PC-9 (cell line): ENCODE measurements at regions not wholly inside any gene's neighbourhood (a gene's known extent, or its start where the extent isn't known, plus 50 kb on each side); places are given as distances from the start of the nearest gene placed in this dataset.

Experiments
- BruUV-seq: library from RNA; stranded (reverse); fragments of 400-500 nt; replicated peaks from 2 replicates; lab custom pipeline; 2021; lab: Mats Ljungman, UMichigan
- CTCF ChIA-PET: fragments of 300-600 bp; sonication (Branson Sonifier 250); formaldehyde crosslinking; loops from one replicate; lab custom pipeline; 2022; ENCODE audit warnings: antibody characterized with exemption; lab: Charles Lee
- POLR2A ChIA-PET: fragments of 300-600 bp; sonication (Branson Sonifier 250); formaldehyde crosslinking; loops from one replicate; lab custom pipeline; 2022; ENCODE audit warnings: antibody characterized with exemption; ENCODE audit not compliant: unreplicated experiment; lab: Charles Lee
- DNase-seq, 2 experiments: peaks; one replicate each; pipeline versions ENCODE4 v3.0.0 to v3.0.0-alpha.2; 2015 to 2022; ENCODE audit warnings: mixed read lengths in 1 of 2
- H2AFZ ChIP-seq: fragments of 200-600 bp; sonication (generic); 2 replicates; pipeline ENCODE4 v1.8.1; 2017; ENCODE audit warnings: antibody characterized with exemption
- H3F3A ChIP-seq: fragments of 200-600 bp; sonication (generic); 2 replicates; pipeline ENCODE4 v1.8.1; 2017; ENCODE audit warnings: antibody characterized with exemption, mild to moderate bottlenecking, low read depth; ENCODE audit not compliant: insufficient read depth
- H3K27ac ChIP-seq: fragments of 200-600 bp; sonication (generic); 2 replicates; pipeline ENCODE4 v1.6.1; 2016; ENCODE audit warnings: mixed run types
- H3K27me3 ChIP-seq: fragments of 200-600 bp; sonication (generic); 2 replicates; pipeline ENCODE4 v1.6.1; 2016; ENCODE audit warnings: low read depth, mixed run types; ENCODE audit not compliant: insufficient read depth
- H3K36me3 ChIP-seq: fragments of 200-600 bp; sonication (generic); 2 replicates; pipeline ENCODE4 v1.6.1; 2016; ENCODE audit warnings: low read depth, mixed run types
- H3K4me1 ChIP-seq: fragments of 200-600 bp; sonication (generic); replicated peaks from 2 replicates; pipeline ENCODE4 v1.6.1; 2016; ENCODE audit warnings: mixed run types; ENCODE audit not compliant: insufficient read depth
- H3K4me2 ChIP-seq: fragments of 200-600 bp; sonication (generic); 2 replicates; pipeline ENCODE4 v1.6.1; 2017; ENCODE audit warnings: mixed run types
- H3K4me3 ChIP-seq: fragments of 200-600 bp; sonication (generic); 2 replicates; pipeline ENCODE4 v1.6.1; 2016; ENCODE audit warnings: mixed run types
- H3K79me2 ChIP-seq: fragments of 200-600 bp; sonication (generic); 2 replicates; pipeline ENCODE4 v1.6.1; 2017; ENCODE audit warnings: low read depth, mixed run types
- H3K9me2 ChIP-seq: fragments of 200-600 bp; sonication (generic); 2 replicates; pipeline ENCODE4 v1.8.1; 2017; ENCODE audit warnings: mild to moderate bottlenecking; ENCODE audit not compliant: insufficient read depth
- H3K9me3 ChIP-seq: fragments of 200-600 bp; sonication (generic); 2 replicates; pipeline ENCODE4 v1.8.1; 2016; ENCODE audit warnings: low read depth; ENCODE audit not compliant: insufficient read depth
- H4K20me1 ChIP-seq: fragments of 200-600 bp; sonication (generic); 2 replicates; pipeline ENCODE4 v1.8.1; 2017; ENCODE audit not compliant: insufficient read depth
- EZH2 ChIP-seq: fragments of 200-600 bp; sonication (generic); IDR thresholded peaks from 2 replicates; pipeline ENCODE4 v1.8.0; 2017; ENCODE audit warnings: antibody characterized with exemption, low read depth
- intact Hi-C: fragments of 100-400 bp; cut with micrococcal nuclease; formaldehyde crosslinking; loops from one replicate; pipeline ENCODE4 v1.10.0; 2022; ENCODE audit not compliant: unreplicated experiment
- TF ChIP-seq, protein P1 (sequence below): fragments of 200-600 bp; sonication (generic); conservative IDR thresholded peaks from 2 replicates; pipeline ENCODE4 v1.6.1; 2017; ENCODE audit warnings: mixed run types, antibody characterized with exemption, mild to moderate bottlenecking, moderate library complexity

DNA sequence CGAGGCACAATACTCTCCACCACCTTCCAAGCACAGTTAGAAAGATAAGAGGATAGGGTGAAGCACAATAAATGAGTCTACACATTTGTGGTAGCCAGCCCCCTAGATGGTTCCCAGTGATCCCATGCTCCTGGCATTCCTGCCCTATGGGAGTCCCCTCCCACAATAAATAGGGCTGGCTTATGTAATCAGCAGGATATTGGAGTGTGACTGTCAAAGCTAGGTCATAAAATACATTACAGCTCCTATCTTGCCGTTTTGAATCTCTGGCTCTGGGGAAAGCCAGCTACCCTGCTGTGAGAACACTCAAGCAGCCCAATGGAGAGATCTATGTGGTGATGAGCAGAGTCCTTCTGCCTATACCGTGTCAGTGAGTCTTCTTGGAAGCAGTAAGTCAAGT lies 198.7 kb upstream of the NOCT start:
- Histone ChIP-seq H3K27ac (no peak overlapping the region), H3K27me3 (no peaks in the 10 kb centered on the region), H3K36me3 (no peaks in the 10 kb centered on the region), H3K4me3 (no peak overlapping the region), H3F3A (no peaks in the 10 kb centered on the region), H3K9me2 (no peaks in the 10 kb centered on the region), H3K9me3 (no peaks in the 10 kb centered on the region; the same call in 1 of the 2 replicates), H2AFZ (no peak overlapping the region), H4K20me1 (no peaks in the 10 kb centered on the region), H3K4me1 (no peaks in the 10 kb centered on the region), H3K79me2 (no peaks in the 10 kb centered on the region), H3K4me2 (no peak overlapping the region)
- no peak for TF ChIP-seq EZH2
- TF ChIP-seq, protein P1, sequence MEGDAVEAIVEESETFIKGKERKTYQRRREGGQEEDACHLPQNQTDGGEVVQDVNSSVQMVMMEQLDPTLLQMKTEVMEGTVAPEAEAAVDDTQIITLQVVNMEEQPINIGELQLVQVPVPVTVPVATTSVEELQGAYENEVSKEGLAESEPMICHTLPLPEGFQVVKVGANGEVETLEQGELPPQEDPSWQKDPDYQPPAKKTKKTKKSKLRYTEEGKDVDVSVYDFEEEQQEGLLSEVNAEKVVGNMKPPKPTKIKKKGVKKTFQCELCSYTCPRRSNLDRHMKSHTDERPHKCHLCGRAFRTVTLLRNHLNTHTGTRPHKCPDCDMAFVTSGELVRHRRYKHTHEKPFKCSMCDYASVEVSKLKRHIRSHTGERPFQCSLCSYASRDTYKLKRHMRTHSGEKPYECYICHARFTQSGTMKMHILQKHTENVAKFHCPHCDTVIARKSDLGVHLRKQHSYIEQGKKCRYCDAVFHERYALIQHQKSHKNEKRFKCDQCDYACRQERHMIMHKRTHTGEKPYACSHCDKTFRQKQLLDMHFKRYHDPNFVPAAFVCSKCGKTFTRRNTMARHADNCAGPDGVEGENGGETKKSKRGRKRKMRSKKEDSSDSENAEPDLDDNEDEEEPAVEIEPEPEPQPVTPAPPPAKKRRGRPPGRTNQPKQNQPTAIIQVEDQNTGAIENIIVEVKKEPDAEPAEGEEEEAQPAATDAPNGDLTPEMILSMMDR = no peak
- no peak for DNase-seq
- no TSS peak for BruUV-seq
- intact Hi-C loops = no loop called here
- ChIA-PET POLR2A (no interaction called here), CTCF (no interaction called here)

DNA sequence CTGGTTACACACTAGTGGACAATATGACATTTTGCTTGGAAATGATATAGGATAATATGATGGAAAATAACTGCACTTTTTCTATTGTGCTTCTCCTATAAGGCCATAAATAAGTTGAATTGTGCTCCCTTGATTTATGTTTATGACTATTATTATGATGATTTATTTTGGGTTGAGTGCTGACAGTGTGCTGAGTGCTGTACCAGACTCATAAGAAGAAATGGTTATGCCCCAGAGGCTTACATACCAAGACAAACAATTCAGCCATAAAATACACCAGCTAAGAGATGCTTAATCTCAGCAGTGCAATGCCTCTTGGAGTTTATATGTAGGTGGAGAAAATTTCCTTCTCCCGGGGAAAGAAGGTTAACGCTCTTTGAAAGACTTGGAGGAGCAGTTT lies 199.8 kb upstream of the NOCT start:
- no peak overlapping the region for H3K4me2 ChIP-seq
- no peaks in the 10 kb centered on the region for H3K79me2 ChIP-seq
- H3K4me3 ChIP-seq = no peak overlapping the region
- H2AFZ ChIP-seq = no peak overlapping the region
- no peaks in the 10 kb centered on the region for H3K27me3 ChIP-seq
- H4K20me1 ChIP-seq = no peaks in the 10 kb centered on the region
- H3K4me1 ChIP-seq = no peaks in the 10 kb centered on the region
- H3K27ac ChIP-seq = no peak overlapping the region
- H3K9me3 ChIP-seq = no peaks in the 10 kb centered on the region; the same call in 1 of the 2 replicates
- TF ChIP-seq EZH2 = no peak
- TF ChIP-seq, protein P1 = no peak
- intact Hi-C loops = no loop called here
- no peaks in the 10 kb centered on the region for H3K9me2 ChIP-seq
- ChIA-PET POLR2A (no interaction called here), CTCF (no interaction called here)
- BruUV-seq = no TSS peak
- H3F3A ChIP-seq = no peaks in the 10 kb centered on the region
- no peak for DNase-seq
- H3K36me3 ChIP-seq = no peaks in the 10 kb centered on the region

DNA sequence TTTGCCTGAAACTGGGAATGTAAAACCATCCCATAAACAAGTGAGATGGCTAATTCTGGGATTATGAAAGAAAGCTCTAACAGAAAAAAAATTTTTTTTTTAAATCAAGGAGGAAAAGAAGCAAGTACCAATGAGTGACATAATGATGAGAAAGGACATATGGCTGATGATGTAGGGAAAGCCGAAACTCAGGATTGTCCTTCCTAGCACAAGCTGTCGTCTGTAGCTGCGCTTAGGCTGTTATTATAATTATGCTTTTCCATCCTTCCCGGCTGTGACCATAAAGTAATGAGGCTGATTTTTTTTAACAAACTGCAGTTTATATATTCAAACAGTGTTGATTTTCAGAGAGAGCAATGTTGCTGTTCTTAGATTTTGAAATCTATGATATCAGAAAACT lies 209.8 kb upstream of the NOCT start:
- Histone ChIP-seq H4K20me1 (no peaks in the 10 kb centered on the region), H3K9me2 (no peaks in the 10 kb centered on the region), H3K27ac (no peak overlapping the region), H3K4me1 (no peaks in the 10 kb centered on the region), H3K4me3 (no peak overlapping the region), H2AFZ (no peak overlapping the region), H3K79me2 (no peaks in the 10 kb centered on the region), H3K27me3 (peaks cover 8% of the 10 kb centered on the region), H3K4me2 (no peak overlapping the region), H3K36me3 (no peaks in the 10 kb centered on the region), H3F3A (no peaks in the 10 kb centered on the region), H3K9me3 (no peaks in the 10 kb centered on the region)
- intact Hi-C loops = no loop called here
- DNase-seq = no peak
- POLR2A ChIA-PET = no interaction called here
- BruUV-seq = no TSS peak
- CTCF ChIA-PET = no interaction called here
- TF ChIP-seq EZH2 = no peak
- TF ChIP-seq, protein P1 = no peak
